AG09319 (cell line): ENCODE measurements at regions not wholly inside any gene's neighbourhood (a gene's known extent, or its start where the extent isn't known, plus 50 kb on each side); places are given as distances from the start of the nearest gene placed in this dataset.

Source experiments
- DNase-seq: peaks from one replicate; pipeline ENCODE4 v3.0.0-alpha.2; 2010; ENCODE audit warnings: low read depth; ENCODE audit errors: extremely low read depth
- TF ChIP-seq, protein P1 (sequence below): IDR thresholded peaks from 2 replicates; pipeline ENCODE4 v1.5.1; 2011; ENCODE audit warnings: low read depth, mild to moderate bottlenecking, inconsistent platforms, low read length, moderate library complexity

DNA sequence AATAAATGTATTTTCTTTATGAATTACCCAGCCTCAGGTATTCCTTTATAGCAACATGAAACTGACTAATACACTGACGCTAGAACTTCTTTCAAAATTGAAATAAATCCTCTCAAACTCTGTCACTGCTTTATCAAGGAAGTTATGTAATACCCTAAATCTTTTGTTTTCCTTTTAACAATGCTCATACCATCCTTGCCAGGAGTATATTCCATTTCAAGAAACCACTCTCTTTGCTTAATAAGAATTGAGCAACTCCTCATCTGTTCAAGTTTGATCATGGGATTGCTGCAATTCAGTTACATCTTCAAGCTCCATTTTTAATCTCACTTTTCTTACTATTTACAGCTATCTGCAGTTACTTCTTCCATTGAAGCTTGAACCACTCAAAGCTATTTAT is 707.6 kb upstream of the MARCKS start:
- DNase-seq: no peak
- TF ChIP-seq, protein P1, sequence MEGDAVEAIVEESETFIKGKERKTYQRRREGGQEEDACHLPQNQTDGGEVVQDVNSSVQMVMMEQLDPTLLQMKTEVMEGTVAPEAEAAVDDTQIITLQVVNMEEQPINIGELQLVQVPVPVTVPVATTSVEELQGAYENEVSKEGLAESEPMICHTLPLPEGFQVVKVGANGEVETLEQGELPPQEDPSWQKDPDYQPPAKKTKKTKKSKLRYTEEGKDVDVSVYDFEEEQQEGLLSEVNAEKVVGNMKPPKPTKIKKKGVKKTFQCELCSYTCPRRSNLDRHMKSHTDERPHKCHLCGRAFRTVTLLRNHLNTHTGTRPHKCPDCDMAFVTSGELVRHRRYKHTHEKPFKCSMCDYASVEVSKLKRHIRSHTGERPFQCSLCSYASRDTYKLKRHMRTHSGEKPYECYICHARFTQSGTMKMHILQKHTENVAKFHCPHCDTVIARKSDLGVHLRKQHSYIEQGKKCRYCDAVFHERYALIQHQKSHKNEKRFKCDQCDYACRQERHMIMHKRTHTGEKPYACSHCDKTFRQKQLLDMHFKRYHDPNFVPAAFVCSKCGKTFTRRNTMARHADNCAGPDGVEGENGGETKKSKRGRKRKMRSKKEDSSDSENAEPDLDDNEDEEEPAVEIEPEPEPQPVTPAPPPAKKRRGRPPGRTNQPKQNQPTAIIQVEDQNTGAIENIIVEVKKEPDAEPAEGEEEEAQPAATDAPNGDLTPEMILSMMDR: no peak

DNA sequence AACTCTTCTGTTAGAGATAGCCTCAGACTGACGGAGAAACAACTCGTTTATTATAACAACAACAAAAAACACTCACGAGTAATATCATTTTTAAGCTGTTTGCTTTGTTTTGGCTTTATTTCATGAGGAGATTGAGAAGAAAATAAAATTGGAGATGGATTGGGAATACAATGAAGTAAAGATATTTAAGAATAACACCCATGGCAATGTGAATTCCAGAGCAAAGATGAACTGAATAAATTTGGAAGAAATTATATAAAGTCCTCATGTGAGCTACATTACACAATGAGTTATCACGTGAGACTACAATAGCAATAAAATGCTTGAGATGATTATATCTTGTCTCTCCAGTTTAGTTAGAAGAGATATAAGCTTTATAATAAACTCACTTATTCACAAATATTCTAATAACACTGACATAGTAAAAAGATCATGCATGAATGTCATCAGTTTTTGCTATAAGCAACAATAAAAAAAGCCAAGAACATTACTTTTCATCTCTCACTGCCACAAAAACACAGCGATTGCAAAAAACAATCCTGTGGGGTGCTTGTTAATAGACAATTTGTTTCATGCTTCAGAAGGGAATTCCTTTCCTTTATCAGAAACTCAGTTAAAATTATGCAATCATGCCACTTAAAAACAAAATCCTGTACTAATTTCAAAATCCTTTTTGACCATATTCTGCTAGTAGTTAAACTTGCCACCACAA is 696.7 kb upstream of the MARCKS start:
- DNase-seq: no peak
- TF ChIP-seq, protein P1: no peak

DNA sequence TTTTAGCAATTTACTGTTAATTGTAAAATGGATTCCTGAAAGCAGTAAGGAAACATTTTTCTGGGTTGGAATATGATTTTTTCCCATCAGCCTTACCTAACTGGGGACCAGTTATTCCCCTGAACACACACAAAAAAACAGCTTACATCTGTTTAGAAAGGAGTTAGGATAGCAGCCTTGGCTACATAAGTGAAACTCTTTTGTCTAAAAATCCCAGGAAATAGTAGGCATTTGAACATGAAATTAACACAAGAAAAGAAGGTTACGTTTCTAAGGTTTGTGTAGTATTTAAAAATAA is 696.2 kb upstream of the MARCKS start:
- TF ChIP-seq, protein P1: no peak
- no peak for DNase-seq

DNA sequence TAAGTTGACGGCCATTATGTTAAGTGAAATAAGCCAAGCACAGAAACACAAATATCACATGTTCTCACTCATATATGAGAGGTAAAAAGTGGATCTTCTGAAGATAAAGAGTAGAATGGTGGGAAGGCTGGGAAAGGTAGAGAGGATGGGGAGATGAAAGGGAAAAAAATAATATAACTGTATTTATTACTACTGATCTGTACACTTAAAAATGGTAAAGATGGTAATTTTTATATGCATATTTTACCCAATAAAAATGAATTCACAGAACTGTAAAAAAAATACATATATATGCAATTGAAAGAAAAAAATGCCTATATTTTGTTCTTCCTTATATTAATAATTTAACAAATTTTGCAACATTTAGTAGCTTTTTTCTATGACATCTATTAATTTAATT is 694.4 kb upstream of the MARCKS start:
- TF ChIP-seq, protein P1: no peak
- DNase-seq: no peak

DNA sequence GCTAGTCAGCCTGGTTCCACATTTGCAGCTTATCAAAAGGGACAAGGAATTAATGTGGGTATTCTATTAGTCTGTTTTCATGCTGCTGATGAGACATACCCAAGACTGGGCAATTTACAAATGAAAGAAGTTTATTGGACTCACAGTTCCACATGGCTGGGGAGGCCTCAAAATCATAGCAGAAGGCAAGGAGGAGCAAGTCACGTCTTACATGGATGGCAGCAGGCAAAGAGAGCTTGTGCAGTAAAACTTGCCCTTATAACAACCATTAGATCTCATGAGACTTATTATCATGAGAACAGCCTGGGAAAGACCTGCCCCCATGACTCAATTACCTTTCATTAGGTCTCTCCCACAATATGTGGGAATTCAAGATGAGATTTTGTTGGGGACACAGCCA is 689.1 kb upstream of the MARCKS start:
- TF ChIP-seq, protein P1: no peak
- DNase-seq: no peak

DNA sequence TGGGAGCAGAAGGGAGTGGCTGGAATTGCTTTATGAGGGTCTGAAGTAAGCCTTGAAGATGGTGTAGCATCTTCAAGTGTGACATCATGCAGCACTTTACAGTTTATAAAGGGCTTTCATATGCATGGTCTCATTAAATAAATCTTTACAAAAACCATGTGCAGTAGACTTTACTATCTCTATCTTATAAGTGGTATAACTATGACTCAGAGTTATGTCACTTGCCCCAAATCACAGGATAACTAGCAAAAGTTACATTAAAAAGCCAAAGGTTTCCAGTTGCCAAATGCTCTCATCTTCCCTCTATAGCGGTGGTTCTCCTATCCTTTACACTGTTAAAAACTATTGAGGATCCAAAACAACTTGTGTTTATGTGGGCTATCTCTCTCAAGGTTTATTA is 687.7 kb upstream of the MARCKS start:
- no peak for DNase-seq
- TF ChIP-seq, protein P1: no peak

DNA sequence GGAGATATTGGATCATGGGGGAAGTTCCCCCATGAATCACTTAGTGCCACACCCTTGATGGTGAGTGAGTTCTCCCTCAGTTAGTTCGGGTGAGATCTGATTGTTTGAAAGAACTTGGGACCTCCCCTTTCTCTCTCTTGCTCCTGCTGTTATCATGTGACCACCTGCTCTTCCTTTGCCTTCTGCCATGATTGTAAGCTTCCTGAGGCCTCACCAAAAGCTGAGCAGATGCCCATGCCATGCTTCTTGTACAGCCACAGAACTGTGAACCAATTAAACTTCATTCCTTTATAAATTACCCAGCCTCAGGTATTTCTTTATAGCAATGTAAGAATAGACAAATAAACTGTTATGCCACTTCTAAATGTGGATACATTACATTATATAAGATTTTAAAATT is 686.7 kb upstream of the MARCKS start:
- TF ChIP-seq, protein P1: no peak
- no peak for DNase-seq
